ENCODE measurements at regions not wholly inside any gene's neighbourhood (a gene's known extent, or its start where the extent isn't known, plus 50 kb on each side); places are given as distances from the start of the nearest gene placed in this dataset.
A peak's percentile ranks its signal among the peaks of the same experiment; 100 is the strongest.
"Not testable (repeated sequence)": the region's sequence is repeated elsewhere in the genome, so short reads cannot be mapped to it uniquely, and the experiment has no call there.

DNA sequence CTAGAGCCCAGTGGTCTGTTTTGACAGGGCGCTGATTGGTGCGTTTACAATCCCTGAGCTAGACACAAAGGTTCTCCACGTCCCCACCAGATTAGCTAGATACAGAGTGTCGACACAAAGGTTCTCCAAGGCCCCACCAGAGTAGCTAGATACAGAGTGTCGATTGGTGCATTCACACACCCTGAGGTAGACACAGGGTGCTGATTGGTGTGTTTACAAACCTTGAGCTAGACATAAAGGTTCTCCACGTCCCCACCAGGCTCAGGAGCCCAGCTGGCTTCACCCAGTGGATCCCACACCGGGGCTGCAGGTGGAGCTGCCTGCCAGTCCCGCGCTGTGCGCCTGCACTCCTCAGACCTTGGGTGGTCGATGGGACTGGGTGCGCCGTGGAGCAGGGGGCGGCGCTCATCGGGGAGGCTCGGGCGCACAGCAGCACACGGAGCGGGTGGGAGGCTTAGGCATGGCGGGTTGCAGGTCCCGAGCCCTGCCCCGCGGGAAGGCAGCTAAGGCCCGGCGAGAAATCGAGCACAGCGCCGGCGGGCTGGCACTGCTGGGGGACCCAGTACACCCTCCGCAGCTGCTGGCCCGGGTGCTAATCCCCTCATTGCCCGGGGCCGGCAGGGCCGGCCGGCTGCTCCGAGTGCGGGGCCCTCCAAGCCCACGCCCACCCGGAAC, 122.0 kb upstream of the ANKH start:
- H2BK15ac ChIP-seq (ENCODE audit: low read length); H3K27me3 ChIP-seq (ENCODE audit: control insufficient read depth in 3 of 3, insufficient read depth in 3 of 3, low read depth in 1 of 3, low read length in 3 of 3); H3K18ac ChIP-seq (ENCODE audit: low read length); H3K36me3 ChIP-seq (replicated peaks in 1 of 2; ENCODE audit: control insufficient read depth in 2 of 2, insufficient read depth in 2 of 2, low read length in 2 of 2); H3K4ac ChIP-seq (ENCODE audit: low read length); H2BK120ac ChIP-seq (ENCODE audit: low read depth, low read length); H4K91ac ChIP-seq (ENCODE audit: low read depth, low read length, poor library complexity); H4K8ac ChIP-seq (ENCODE audit: low read depth, low read length); H2BK12ac ChIP-seq (ENCODE audit: low read length); H2AK5ac ChIP-seq (ENCODE audit: low read depth, low read length); H3K23ac ChIP-seq (ENCODE audit: low read depth, low read length, poor library complexity); H2AFZ ChIP-seq (ENCODE audit: low read length); H3K9ac ChIP-seq (ENCODE audit: low read depth, low read length, poor library complexity); H3K4me3 ChIP-seq (ENCODE audit: low read length in 2 of 2); H3K27ac ChIP-seq (replicated peaks; ENCODE audit: low read length); H2BK5ac ChIP-seq (ENCODE audit: low read length); H3K14ac ChIP-seq (ENCODE audit: low read length); H3K79me1 ChIP-seq (ENCODE audit: low read depth, low read length); H3K4me1 ChIP-seq (ENCODE audit: control insufficient read depth in 2 of 2, insufficient read depth in 1 of 2, low read depth in 1 of 2, low read length in 2 of 2); DNase-seq (ENCODE audit: low spot score); H3K4me2 ChIP-seq (ENCODE audit: insufficient read depth, low read length, poor library complexity, severe bottlenecking): not testable (repeated sequence)
- H3K9me3 ChIP-seq (replicated peaks in 1 of 2; ENCODE audit: control insufficient read depth in 2 of 2, insufficient read depth in 1 of 2, low read depth in 1 of 2, low read length in 2 of 2), result peaks cover 0 to 12% of the 10 kb centered on the region in 2 donors
- WGBS, 2 donors (ENCODE audit: extremely low coverage in 2 of 2, insufficient read length in 2 of 2, insufficient replicate concordance in 1 of 2), result no CpG with 5 or more reads among the region's 40 CpGs

- H3K4me2 ChIP-seq (ENCODE audit: insufficient read depth, low read length, poor library complexity, severe bottlenecking); H2AK5ac ChIP-seq (ENCODE audit: low read depth, low read length); H3K14ac ChIP-seq (ENCODE audit: low read length); H3K79me1 ChIP-seq (ENCODE audit: low read depth, low read length); H2BK120ac ChIP-seq (ENCODE audit: low read depth, low read length); H3K4me3 ChIP-seq (ENCODE audit: low read length in 2 of 2); H3K18ac ChIP-seq (ENCODE audit: low read length); H2BK5ac ChIP-seq (ENCODE audit: low read length); H2AFZ ChIP-seq (ENCODE audit: low read length); H2BK15ac ChIP-seq (ENCODE audit: low read length); H3K4ac ChIP-seq (ENCODE audit: low read length); H3K27me3 ChIP-seq (ENCODE audit: control insufficient read depth in 3 of 3, insufficient read depth in 3 of 3, low read depth in 1 of 3, low read length in 3 of 3); H3K27ac ChIP-seq (replicated peaks; ENCODE audit: low read length); H3K9ac ChIP-seq (ENCODE audit: low read depth, low read length, poor library complexity); H3K9me3 ChIP-seq (replicated peaks in 1 of 2; ENCODE audit: control insufficient read depth in 2 of 2, insufficient read depth in 1 of 2, low read depth in 1 of 2, low read length in 2 of 2); H2BK12ac ChIP-seq (ENCODE audit: low read length); DNase-seq (ENCODE audit: low spot score); H3K4me1 ChIP-seq (ENCODE audit: control insufficient read depth in 2 of 2, insufficient read depth in 1 of 2, low read depth in 1 of 2, low read length in 2 of 2); H4K91ac ChIP-seq (ENCODE audit: low read depth, low read length, poor library complexity); H3K36me3 ChIP-seq (replicated peaks in 1 of 2; ENCODE audit: control insufficient read depth in 2 of 2, insufficient read depth in 2 of 2, low read length in 2 of 2); H3K23ac ChIP-seq (ENCODE audit: low read depth, low read length, poor library complexity): not testable (repeated sequence)
- no CpG with 5 or more reads among the region's 28 CpGs for WGBS, 2 donors (ENCODE audit: extremely low coverage in 2 of 2, insufficient read length in 2 of 2, insufficient replicate concordance in 1 of 2)
- H4K8ac ChIP-seq (ENCODE audit: low read depth, low read length), result peak overlapping the region; percentile 72
These were observed 121.3 kb upstream of the ANKH start for GRCh38 chr5:14992751-14993458.

DNA sequence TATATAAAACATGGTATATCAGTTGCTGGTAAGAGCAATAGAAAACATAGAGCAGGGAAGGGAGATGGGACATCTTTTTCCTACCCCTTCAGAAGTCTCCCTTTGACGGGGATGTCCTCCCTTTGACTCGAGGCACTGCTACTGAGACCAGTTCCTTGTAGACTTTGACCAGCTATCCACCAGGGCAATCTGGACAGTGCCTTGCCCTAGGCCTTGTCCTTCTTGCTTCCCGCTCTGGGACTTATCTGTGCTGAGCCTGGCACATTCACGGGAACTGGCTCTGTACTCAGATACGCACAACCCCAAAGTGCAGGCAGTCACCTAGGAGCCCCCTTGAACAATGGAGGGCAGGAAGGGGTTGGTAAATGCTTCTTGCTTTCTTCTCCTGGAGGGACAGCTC, 116.6 kb upstream of the ANKH start:
- Histone ChIP-seq H4K8ac (ENCODE audit: low read depth, low read length) (no peak overlapping the region), H3K4me1 (ENCODE audit: control insufficient read depth in 2 of 2, insufficient read depth in 1 of 2, low read depth in 1 of 2, low read length in 2 of 2) (no peaks in the 10 kb centered on the region), H2BK5ac (ENCODE audit: low read length) (no peak overlapping the region), H2BK120ac (ENCODE audit: low read depth, low read length) (no peak overlapping the region), H4K91ac (ENCODE audit: low read depth, low read length, poor library complexity) (no peak overlapping the region), H3K79me1 (ENCODE audit: low read depth, low read length) (no peaks in the 10 kb centered on the region), H3K18ac (ENCODE audit: low read length) (no peak overlapping the region), H2BK12ac (ENCODE audit: low read length) (no peak overlapping the region), H3K27me3 (ENCODE audit: control insufficient read depth in 3 of 3, insufficient read depth in 3 of 3, low read depth in 1 of 3, low read length in 3 of 3) (no peaks in the 10 kb centered on the region), H2BK15ac (ENCODE audit: low read length) (no peak overlapping the region), H3K36me3 (replicated peaks in 1 of 2; ENCODE audit: control insufficient read depth in 2 of 2, insufficient read depth in 2 of 2, low read length in 2 of 2) (no peaks in the 10 kb centered on the region), H3K23ac (ENCODE audit: low read depth, low read length, poor library complexity) (no peak overlapping the region), H3K27ac (replicated peaks; ENCODE audit: low read length) (no peak overlapping the region), H3K9me3 (replicated peaks in 1 of 2; ENCODE audit: control insufficient read depth in 2 of 2, insufficient read depth in 1 of 2, low read depth in 1 of 2, low read length in 2 of 2) (no peaks in the 10 kb centered on the region), H3K14ac (ENCODE audit: low read length) (no peak overlapping the region), H2AFZ (ENCODE audit: low read length) (no peak overlapping the region), H3K4me2 (ENCODE audit: insufficient read depth, low read length, poor library complexity, severe bottlenecking) (no peak overlapping the region), H3K4ac (ENCODE audit: low read length) (no peak overlapping the region), H3K9ac (ENCODE audit: low read depth, low read length, poor library complexity) (no peak overlapping the region), H2AK5ac (ENCODE audit: low read depth, low read length) (no peak overlapping the region), H3K4me3 (ENCODE audit: low read length in 2 of 2) (peak overlapping the region in 1 of 2 donors; percentile 1)
- no peak for DNase-seq (ENCODE audit: low spot score)
- WGBS, 2 donors (ENCODE audit: extremely low coverage in 2 of 2, insufficient read length in 2 of 2, insufficient replicate concordance in 1 of 2), result no CpG with 5 or more reads among the region's 5 CpGs

DNA sequence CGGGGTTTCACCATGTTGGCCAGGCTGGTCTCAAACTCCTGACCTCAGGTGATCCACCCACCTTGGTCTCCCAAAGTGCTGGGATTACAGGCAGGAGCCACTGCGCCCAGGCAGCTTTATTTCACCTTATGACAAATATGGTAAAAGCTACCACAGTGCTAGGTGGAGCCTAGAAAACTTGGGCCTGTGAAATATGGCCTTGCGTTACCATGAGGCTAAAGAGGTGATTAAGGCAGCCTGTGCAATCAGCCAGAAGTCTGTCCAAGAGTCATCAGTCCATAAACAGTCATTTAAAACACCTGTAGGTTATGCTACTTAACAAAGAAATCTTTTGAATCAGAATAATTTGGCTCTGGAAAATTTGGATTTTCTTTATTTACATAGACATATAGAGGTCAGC, 114.8 kb upstream of the ANKH start:
- Histone ChIP-seq H3K9ac (ENCODE audit: low read depth, low read length, poor library complexity) (no peak overlapping the region), H2AFZ (ENCODE audit: low read length) (no peak overlapping the region), H3K14ac (ENCODE audit: low read length) (no peak overlapping the region), H2BK15ac (ENCODE audit: low read length) (no peak overlapping the region), H3K27me3 (ENCODE audit: control insufficient read depth in 3 of 3, insufficient read depth in 3 of 3, low read depth in 1 of 3, low read length in 3 of 3) (no peaks in the 10 kb centered on the region), H3K79me1 (ENCODE audit: low read depth, low read length) (no peaks in the 10 kb centered on the region), H2BK5ac (ENCODE audit: low read length) (no peak overlapping the region), H3K9me3 (replicated peaks in 1 of 2; ENCODE audit: control insufficient read depth in 2 of 2, insufficient read depth in 1 of 2, low read depth in 1 of 2, low read length in 2 of 2) (no peaks in the 10 kb centered on the region), H3K4me1 (ENCODE audit: control insufficient read depth in 2 of 2, insufficient read depth in 1 of 2, low read depth in 1 of 2, low read length in 2 of 2) (no peaks in the 10 kb centered on the region), H2AK5ac (ENCODE audit: low read depth, low read length) (no peak overlapping the region), H3K4ac (ENCODE audit: low read length) (no peak overlapping the region), H4K91ac (ENCODE audit: low read depth, low read length, poor library complexity) (no peak overlapping the region), H3K27ac (replicated peaks; ENCODE audit: low read length) (no peak overlapping the region), H3K18ac (ENCODE audit: low read length) (no peak overlapping the region), H2BK120ac (ENCODE audit: low read depth, low read length) (no peak overlapping the region), H2BK12ac (ENCODE audit: low read length) (no peak overlapping the region), H3K4me3 (ENCODE audit: low read length in 2 of 2) (no peak overlapping the region), H3K4me2 (ENCODE audit: insufficient read depth, low read length, poor library complexity, severe bottlenecking) (no peak overlapping the region), H3K36me3 (replicated peaks in 1 of 2; ENCODE audit: control insufficient read depth in 2 of 2, insufficient read depth in 2 of 2, low read length in 2 of 2) (no peaks in the 10 kb centered on the region), H3K23ac (ENCODE audit: low read depth, low read length, poor library complexity) (no peak overlapping the region), H4K8ac (ENCODE audit: low read depth, low read length) (no peak overlapping the region)
- no CpG with 5 or more reads among the region's 3 CpGs for WGBS, 2 donors (ENCODE audit: extremely low coverage in 2 of 2, insufficient read length in 2 of 2, insufficient replicate concordance in 1 of 2)
- DNase-seq (ENCODE audit: low spot score), result no peak

Measured in neuronal stem cell (in vitro differentiated cells).